Fibroblast of lung (primary cell): ENCODE measurements at regions not wholly inside any gene's neighbourhood (a gene's known extent, or its start where the extent isn't known, plus 50 kb on each side); places are given as distances from the start of the nearest gene placed in this dataset.
"Not testable (repeated sequence)": the region's sequence is repeated elsewhere in the genome, so short reads cannot be mapped to it uniquely, and the experiment has no call there.

ENCODE experiments used
- CTCF ChIP-seq, 2 donors: IDR thresholded peaks in 1 of 2; conservative IDR thresholded peaks in 1 of 2; 1 replicate in 1 of 2; 2 replicates in 1 of 2; pipeline ENCODE4 v1.5.1; 2011 to 2012; ENCODE audit warnings: low read length in 2 of 2, control low read depth in 1 of 2, inconsistent platforms in 1 of 2, low read depth in 1 of 2, mild to moderate bottlenecking in 1 of 2
- EZH2 ChIP-seq: IDR thresholded peaks from 2 replicates; pipeline ENCODE4 v1.5.1; 2012; ENCODE audit warnings: low read length, control low read depth, mild to moderate bottlenecking; ENCODE audit errors: missing control alignments

- not testable (repeated sequence) for TF ChIP-seq CTCF (conservative IDR thresholded peaks at IDR 0.05 in 1 of 2, IDR thresholded peaks at IDR 0.05 in 1 of 2; ENCODE audit: low read depth in 1 of 2, low read length in 2 of 2); EZH2
Measured at GRCh38 chr22:16730894-16731293, 94.3 kb downstream of the XKR3 start.
